HEK293 (cell line): ENCODE measurements at regions not wholly inside any gene's neighbourhood (a gene's known extent, or its start where the extent isn't known, plus 50 kb on each side); places are given as distances from the start of the nearest gene placed in this dataset.

Experiments
- CTCF ChIA-PET: fragments of 350-600 bp; formaldehyde crosslinking; extraction: SDS; loops from one replicate; lab custom pipeline; 2021; ENCODE audit warnings: antibody characterized with exemption; lab: Yijun Ruan, JAX
- POLR2A ChIA-PET: fragments of 300-600 bp; formaldehyde crosslinking; extraction: SDS; loops from one replicate; lab custom pipeline; 2020; ENCODE audit warnings: antibody characterized with exemption, inconsistent platforms; lab: Yijun Ruan, JAX
- H3K27ac ChIP-seq: fragments of 200-500 bp; sonication (Bioruptor generic); 2 replicates; pipeline ENCODE4 v1.5.1; 2014; ENCODE audit warnings: low read depth, low read length, control low read depth, inconsistent platforms; ENCODE audit errors: extremely low read depth
- H3K36me3 ChIP-seq, 2 experiments: fragments of 200-500 bp in 1 of 2; sonication (Bioruptor generic) in 1 of 2; 1 replicate in 1 of 2; 2 replicates in 1 of 2; pipeline ENCODE4 v1.5.1; 2014 to 2017; ENCODE audit warnings: inconsistent platforms in 2 of 2, low read length in 2 of 2; ENCODE audit not compliant: control insufficient read depth in 2 of 2, insufficient read depth in 1 of 2
- H3K4me1 ChIP-seq: fragments of 200-500 bp; sonication (Bioruptor generic); 2 replicates; pipeline ENCODE4 v1.5.1; 2014; ENCODE audit warnings: mild to moderate bottlenecking, low read length, inconsistent platforms; ENCODE audit not compliant: control insufficient read depth, insufficient read depth
- H3K4me3 ChIP-seq: 2 replicates; pipeline ENCODE4 v1.5.1; 2011; ENCODE audit warnings: low read depth, mild to moderate bottlenecking, control low read depth, low read length, moderate library complexity
- H3K9me3 ChIP-seq: fragments of 200-500 bp; sonication (Bioruptor generic); 2 replicates; pipeline ENCODE4 v1.5.1; 2014; ENCODE audit warnings: low read depth, low read length, inconsistent platforms; ENCODE audit not compliant: control insufficient read depth, insufficient read depth
- BCL11A ChIP-seq: fragments of 450-650 bp; formaldehyde crosslinking; IDR thresholded peaks from 2 replicates; pipeline ENCODE4 v1.5.1; 2016; ENCODE audit warnings: low read depth, missing biosample characterization, missing genetic modification characterization
- KLF16 ChIP-seq: fragments of 450-650 bp; formaldehyde crosslinking; IDR thresholded peaks from 2 replicates; pipeline ENCODE4 v1.5.1; 2017; ENCODE audit warnings: missing biosample characterization, missing genetic modification characterization
- PRDM6 ChIP-seq: fragments of 450-650 bp; formaldehyde crosslinking; IDR thresholded peaks from 2 replicates; pipeline ENCODE4 v1.5.1; 2017; ENCODE audit warnings: missing biosample characterization, missing genetic modification characterization
- REPIN1 ChIP-seq: fragments of 450-650 bp; formaldehyde crosslinking; IDR thresholded peaks from 2 replicates; pipeline ENCODE4 v1.5.1; 2017; ENCODE audit warnings: missing biosample characterization, missing genetic modification characterization, low read depth
- TCF7L2 ChIP-seq: IDR thresholded peaks from 2 replicates; pipeline ENCODE4 v1.6.1; 2011; ENCODE audit warnings: low read depth, mild to moderate bottlenecking, inconsistent platforms, low read length, moderate library complexity, borderline replicate concordance
- TSHZ1 ChIP-seq: fragments of 450-650 bp; formaldehyde crosslinking; IDR thresholded peaks from 2 replicates; pipeline ENCODE4 v1.5.1; 2016; ENCODE audit warnings: missing biosample characterization, missing genetic modification characterization, borderline replicate concordance
- ZBTB6 ChIP-seq: fragments of 450-650 bp; formaldehyde crosslinking; IDR thresholded peaks from 2 replicates; pipeline ENCODE4 v1.5.1; 2017; ENCODE audit warnings: missing biosample characterization, missing genetic modification characterization
- ZFP3 ChIP-seq: fragments of 450-650 bp; formaldehyde crosslinking; IDR thresholded peaks from 2 replicates; pipeline ENCODE4 v1.5.1; 2016; ENCODE audit warnings: low read depth, missing biosample characterization, missing genetic modification characterization
- ZFP37 ChIP-seq: fragments of 450-650 bp; formaldehyde crosslinking; IDR thresholded peaks from 2 replicates; pipeline ENCODE4 v1.5.1; 2016; ENCODE audit warnings: missing biosample characterization, missing genetic modification characterization
- ZNF221 ChIP-seq: fragments of 450-650 bp; formaldehyde crosslinking; IDR thresholded peaks from 2 replicates; pipeline ENCODE4 v1.5.1; 2017; ENCODE audit warnings: missing biosample characterization, missing genetic modification characterization, borderline replicate concordance
- ZNF266 ChIP-seq: fragments of 450-650 bp; formaldehyde crosslinking; IDR thresholded peaks from 2 replicates; pipeline ENCODE4 v1.5.1; 2016; ENCODE audit warnings: missing biosample characterization, missing genetic modification characterization, low read depth
- ZNF324 ChIP-seq: fragments of 450-650 bp; formaldehyde crosslinking; IDR thresholded peaks from 2 replicates; pipeline ENCODE4 v1.5.1; 2016; ENCODE audit warnings: missing biosample characterization, missing genetic modification characterization
- ZNF350 ChIP-seq: fragments of 450-650 bp; formaldehyde crosslinking; IDR thresholded peaks from 2 replicates; pipeline ENCODE4 v1.5.0; 2017; ENCODE audit warnings: missing biosample characterization, mild to moderate bottlenecking, missing genetic modification characterization
- ZNF366 ChIP-seq: fragments of 450-650 bp; formaldehyde crosslinking; conservative IDR thresholded peaks from 2 replicates; pipeline ENCODE4 v1.5.1; 2016; ENCODE audit warnings: missing biosample characterization, missing genetic modification characterization
- ZNF398 ChIP-seq: fragments of 450-650 bp; formaldehyde crosslinking; IDR thresholded peaks from 2 replicates; pipeline ENCODE4 v1.5.1; 2017; ENCODE audit warnings: missing biosample characterization, missing genetic modification characterization
- ZNF426 ChIP-seq: fragments of 450-650 bp; formaldehyde crosslinking; IDR thresholded peaks from 2 replicates; pipeline ENCODE4 v1.5.1; 2017; ENCODE audit warnings: missing biosample characterization, missing genetic modification characterization, mild to moderate bottlenecking, inconsistent platforms, moderate library complexity
- ZNF473 ChIP-seq: fragments of 450-650 bp; formaldehyde crosslinking; IDR thresholded peaks from 2 replicates; pipeline ENCODE4 v1.5.1; 2017; ENCODE audit warnings: missing biosample characterization, missing genetic modification characterization
- ZNF571 ChIP-seq: fragments of 450-650 bp; formaldehyde crosslinking; IDR thresholded peaks from 2 replicates; pipeline ENCODE4 v1.5.0; 2017; ENCODE audit warnings: missing biosample characterization, missing genetic modification characterization
- ZNF621 ChIP-seq: fragments of 450-650 bp; formaldehyde crosslinking; IDR thresholded peaks from 2 replicates; pipeline ENCODE4 v1.5.1; 2017; ENCODE audit warnings: missing biosample characterization, missing genetic modification characterization
- ZNF629 ChIP-seq: fragments of 450-650 bp; formaldehyde crosslinking; IDR thresholded peaks from 2 replicates; pipeline ENCODE4 v1.5.1; 2017; ENCODE audit warnings: missing biosample characterization, missing genetic modification characterization
- ZNF660 ChIP-seq: fragments of 450-650 bp; IDR thresholded peaks from 2 replicates; pipeline ENCODE4 v1.5.1; 2018; ENCODE audit warnings: missing biosample characterization, mild to moderate bottlenecking, missing genetic modification characterization
- ZNF704 ChIP-seq: fragments of 450-650 bp; formaldehyde crosslinking; IDR thresholded peaks from 2 replicates; pipeline ENCODE4 v1.5.1; 2016; ENCODE audit warnings: missing biosample characterization, missing genetic modification characterization

GRCh38 chr16:85992779-85993178 is 93.8 kb downstream of the IRF8 start:
- no peaks in the 10 kb centered on the region for H3K9me3 ChIP-seq
- TF ChIP-seq ZNF324 (tag by site-specific recombination) (no peak), ZBTB6 (tag by site-specific recombination) (no peak), ZNF426 (no peak), ZFP37 (tag by site-specific recombination) (no peak), BCL11A (tag by site-specific recombination) (no peak), ZFP3 (tag by site-specific recombination) (no peak), ZNF366 (tag by site-specific recombination) (0 out of 2 replicates have a peak, but pooled peaks have one; percentile 30), ZNF660 (tag by site-specific recombination) (no peak)
- no peaks in the 10 kb centered on the region for H3K36me3 ChIP-seq
- POLR2A ChIA-PET: no interaction called here
- H3K27ac ChIP-seq: no peak overlapping the region
- no peak overlapping the region for H3K4me3 ChIP-seq
- H3K4me1 ChIP-seq: peaks cover 3% of the 10 kb centered on the region; the same call in 1 of the 2 replicates
- CTCF ChIA-PET: interaction anchor here (1.1 to 16.0 kb wide), 5 partner anchors 10 to 172 kb away, joined by 3 to 292 read pairs (median 3); no protein-coding TSS in a partner anchor

- H3K9me3 ChIP-seq: no peaks in the 10 kb centered on the region
- H3K27ac ChIP-seq: no peak overlapping the region
- POLR2A ChIA-PET: no interaction called here
- peaks cover 3% of the 10 kb centered on the region; the same call in 1 of the 2 replicates for H3K4me1 ChIP-seq
- CTCF ChIA-PET: interaction anchor here (1.4 to 16.0 kb wide), 2 partner anchors 22 to 175 kb away, joined by 3 to 292 read pairs; no protein-coding TSS in a partner anchor
- no peaks in the 10 kb centered on the region for H3K36me3 ChIP-seq
- H3K4me3 ChIP-seq: no peak overlapping the region
- no peak for TF ChIP-seq REPIN1 (tag by site-specific recombination)
- no peak for TF ChIP-seq TSHZ1 (tag by site-specific recombination)
- TF ChIP-seq ZNF629: no peak
- TF ChIP-seq ZNF350: no peak
- TF ChIP-seq ZNF266 (tag by site-specific recombination): no peak
- no peak for TF ChIP-seq ZNF571 (tag by site-specific recombination)
- no peak for TF ChIP-seq ZNF473 (tag by site-specific recombination)
- TF ChIP-seq KLF16 (tag by site-specific recombination): no peak
- TF ChIP-seq ZNF398: no peak
- TF ChIP-seq ZNF621: no peak
- no peak for TF ChIP-seq TCF7L2
- TF ChIP-seq ZNF221 (tag by site-specific recombination): no peak
- TF ChIP-seq PRDM6 (tag by site-specific recombination): no peak
- no peak for TF ChIP-seq ZFP3 (tag by site-specific recombination)
- TF ChIP-seq ZNF704: no peak
These were observed 95.8 kb downstream of the IRF8 start for GRCh38 chr16:85994492-85995490.
